DMS114 treated with DMSO at 0.1 percent for 48 hours (cell line): ENCODE measurements at regions not wholly inside any gene's neighbourhood (a gene's known extent, or its start where the extent isn't known, plus 50 kb on each side); places are given as distances from the start of the nearest gene placed in this dataset.
"Not testable (repeated sequence)": the region's sequence is repeated elsewhere in the genome, so short reads cannot be mapped to it uniquely, and the experiment has no call there.

ENCODE experiments used
- DNase-seq: peaks from one replicate; lab custom pipeline; 2025; ENCODE audit not compliant: unreplicated experiment; lab: John Stamatoyannopoulos, UW

- DNase-seq, result no peak
These were observed 433.6 kb upstream of the PPP1R2C start for GRCh38 chrX:43211570-43211969.

DNA sequence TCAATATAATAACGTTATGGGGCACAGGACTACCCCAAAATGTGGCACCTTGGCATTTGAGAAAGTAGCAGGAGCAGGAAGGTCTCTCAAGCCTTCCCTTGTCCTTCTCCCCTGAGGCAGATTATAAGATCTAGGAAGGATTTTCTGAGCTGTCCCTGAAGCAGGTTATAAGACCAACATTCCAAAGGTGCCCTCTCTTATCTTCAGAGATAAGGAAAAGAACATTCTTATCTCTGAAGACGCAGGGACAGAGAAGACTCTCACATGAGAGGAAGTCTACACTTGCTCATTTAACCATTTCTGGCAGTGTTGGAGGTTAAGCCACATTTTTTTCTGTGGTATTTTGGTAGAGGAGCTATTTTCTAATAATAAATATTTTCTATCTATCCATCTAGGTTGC lies 437.9 kb upstream of the MAOA start:
- no peak for DNase-seq

GRCh38 chrX:43224496-43224895 lies 431.6 kb upstream of the MAOA start:
- DNase-seq, result no peak

- no peak for DNase-seq
These were observed 430.3 kb upstream of the MAOA start for GRCh38 chrX:43225626-43226328.

- DNase-seq, result no peak
These were observed 417.6 kb upstream of the MAOA start for GRCh38 chrX:43238461-43238945.

- no peak for DNase-seq
These were observed 416.7 kb upstream of the MAOA start for GRCh38 chrX:43239356-43239755.

GRCh38 chrX:43255596-43255995 lies 400.5 kb upstream of the MAOA start:
- no peak for DNase-seq

GRCh38 chrX:43266487-43266886 lies 389.6 kb upstream of the MAOA start:
- no peak for DNase-seq

DNA sequence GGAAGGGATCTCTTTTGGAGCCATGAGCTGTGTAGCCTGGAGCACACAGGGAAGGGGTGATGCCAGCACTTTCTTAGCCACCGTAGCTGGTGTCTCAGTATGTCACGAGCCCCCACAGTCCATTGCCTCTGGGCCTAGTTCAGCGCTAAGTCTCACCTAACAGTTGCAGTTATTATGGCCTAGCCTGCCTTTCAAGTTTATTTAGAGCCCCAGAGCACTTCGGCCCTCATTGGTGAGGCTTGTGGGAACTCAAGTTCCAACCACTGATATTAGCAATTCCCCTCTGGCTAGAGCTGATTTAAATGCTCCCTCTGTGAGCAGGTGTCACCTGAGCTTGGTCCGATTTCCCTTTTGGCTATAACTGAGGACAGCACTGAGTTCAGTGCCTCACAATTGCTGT lies 388.4 kb upstream of the MAOA start:
- DNase-seq, result no peak

GRCh38 chrX:43269201-43269600 lies 386.9 kb upstream of the MAOA start:
- DNase-seq, result no peak

GRCh38 chrX:43277879-43278278 lies 378.2 kb upstream of the MAOA start:
- no peak for DNase-seq

DNA sequence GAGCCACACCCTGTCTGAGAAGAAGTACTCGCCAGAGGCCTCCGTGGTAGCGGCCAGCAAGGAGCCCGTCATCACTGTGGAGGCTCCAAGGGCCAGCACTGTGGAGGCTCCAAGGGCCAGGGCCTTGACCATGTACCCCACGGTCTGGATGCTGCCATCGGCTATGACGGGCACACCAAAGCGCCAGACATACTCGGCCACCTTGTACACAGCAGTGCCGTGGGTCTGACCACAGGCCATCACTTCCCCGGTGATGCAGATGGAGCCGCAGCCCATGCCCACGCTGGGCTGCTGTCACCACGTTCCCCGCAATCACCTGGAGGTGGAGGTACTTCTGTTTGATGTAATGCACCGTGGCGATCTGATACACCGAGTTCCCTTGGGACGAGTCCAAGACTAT lies 377.7 kb upstream of the MAOA start:
- DNase-seq, result no peak

DNA sequence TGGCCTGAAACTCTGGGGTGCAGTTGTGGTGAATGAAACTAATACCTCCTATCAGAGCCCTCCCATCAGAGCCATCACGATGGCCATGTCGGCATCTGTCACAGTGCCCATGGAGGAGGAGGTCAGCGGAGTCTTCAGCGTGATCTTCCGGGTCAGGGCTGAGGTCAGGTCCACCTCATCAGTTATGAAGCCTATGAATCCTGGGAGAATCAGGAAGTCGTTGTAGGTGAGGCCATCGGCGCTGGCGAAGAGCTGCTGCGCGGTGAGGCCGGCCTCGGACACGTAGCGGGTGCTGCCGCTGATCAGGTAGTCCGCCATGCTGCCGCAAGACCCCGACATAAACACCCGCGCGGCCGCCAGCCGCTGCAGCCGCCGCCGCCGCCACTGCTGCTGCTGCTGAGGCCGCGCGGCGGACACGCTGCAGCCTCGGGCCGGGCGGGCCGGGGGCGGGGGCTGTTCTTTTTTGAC lies 376.7 kb upstream of the MAOA start:
- DNase-seq, result no peak

DNA sequence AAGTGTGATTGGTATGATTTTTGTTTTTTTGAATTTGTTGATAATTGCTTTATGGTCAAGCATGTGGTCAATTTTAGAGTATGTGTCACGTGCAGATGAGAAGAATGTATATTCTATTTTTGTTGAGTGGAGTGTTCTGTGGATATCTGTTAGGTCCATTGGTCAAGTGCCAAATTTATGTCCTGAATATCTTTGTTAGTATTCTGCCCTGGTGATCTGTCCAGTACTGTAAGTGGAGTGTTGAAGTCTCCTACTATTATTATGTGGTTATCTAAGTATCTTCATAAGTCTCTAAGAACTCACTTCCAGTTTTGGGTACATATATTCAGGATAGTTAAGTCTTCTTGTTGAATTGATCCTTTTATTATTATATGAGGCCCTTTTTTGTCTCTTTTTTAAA lies 372.9 kb upstream of the MAOA start:
- DNase-seq, result no peak

- DNase-seq, result not testable (repeated sequence)
These were observed 344.5 kb upstream of the MAOA start for GRCh38 chrX:43311625-43312024.

- DNase-seq, result no peak
These were observed 343.1 kb upstream of the MAOA start for GRCh38 chrX:43313035-43313434.

- no peak for DNase-seq
These were observed 341.6 kb upstream of the MAOA start for GRCh38 chrX:43314525-43314924.

GRCh38 chrX:43315622-43316021 lies 340.5 kb upstream of the MAOA start:
- no peak for DNase-seq

- no peak for DNase-seq
These were observed 340.0 kb upstream of the MAOA start for GRCh38 chrX:43316146-43316545.

DNA sequence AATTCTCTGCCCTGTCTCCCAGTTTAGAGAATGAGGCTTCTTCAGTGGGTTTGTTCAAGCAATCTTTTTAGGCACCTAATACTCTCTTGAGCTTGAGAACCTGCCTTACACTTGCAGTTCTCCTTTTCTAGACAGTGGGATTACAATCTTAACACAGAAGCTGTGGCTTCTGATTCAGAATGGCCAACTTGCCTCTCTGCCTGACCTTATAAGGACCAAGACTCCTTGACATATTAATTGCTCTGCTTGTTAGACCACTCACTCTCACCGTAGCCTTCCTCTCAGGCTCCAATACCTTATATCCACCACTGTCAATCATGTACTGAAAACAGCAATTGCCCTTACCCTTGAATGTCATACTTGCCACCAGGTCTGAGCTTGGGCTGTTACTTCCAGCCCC lies 338.7 kb upstream of the MAOA start:
- no peak for DNase-seq

- no peak for DNase-seq
These were observed 327.6 kb upstream of the MAOA start for GRCh38 chrX:43328358-43328946.

DNA sequence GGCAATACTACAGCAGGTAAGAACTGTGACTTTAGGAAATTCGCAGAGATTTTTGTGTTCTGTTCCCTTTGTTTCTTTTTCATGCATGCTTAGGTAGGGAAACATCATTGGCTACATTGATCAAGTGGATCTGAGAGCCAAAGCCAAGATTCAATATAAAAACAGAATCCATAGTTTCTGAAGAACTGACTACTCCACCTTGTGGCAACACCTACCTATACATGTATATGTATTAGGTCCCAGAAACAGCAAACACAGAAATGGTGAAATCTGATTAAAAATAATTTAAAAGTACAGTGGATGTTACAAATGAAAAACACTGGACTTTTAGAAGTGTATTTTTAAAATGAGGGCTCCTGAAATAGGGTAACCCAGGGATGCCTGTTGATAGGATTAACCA lies 322.6 kb upstream of the MAOA start:
- DNase-seq, result no peak

DNA sequence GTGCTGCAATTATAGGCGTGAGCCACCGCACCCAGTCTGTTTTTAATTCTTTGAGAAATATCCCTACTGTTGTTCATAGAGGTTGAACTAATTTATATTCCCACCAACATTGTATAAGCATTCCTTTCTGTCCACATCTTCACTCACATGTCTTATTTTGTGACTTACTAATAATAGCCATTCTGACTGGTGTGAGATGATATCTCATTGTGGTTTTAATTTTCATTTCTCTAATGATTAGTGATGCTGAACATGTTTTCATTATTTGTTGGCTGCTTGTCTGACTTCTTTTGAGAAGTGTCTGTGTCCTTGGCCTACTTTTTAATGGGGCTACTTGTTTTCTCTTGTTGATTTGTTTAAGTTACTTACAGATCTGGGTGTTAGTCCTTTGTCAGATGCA lies 310.9 kb upstream of the MAOA start:
- DNase-seq, result no peak
